HG02588 (cell line): ENCODE measurements at regions not wholly inside any gene's neighbourhood (a gene's known extent, or its start where the extent isn't known, plus 50 kb on each side); places are given as distances from the start of the nearest gene placed in this dataset.

Source experiments
- ATAC-seq: cut with Tn5 transposase; IDR thresholded peaks from one replicate; pipeline ENCODE4 v1.9.1; 2021; ENCODE audit warnings: mild to moderate bottlenecking, moderate library complexity; ENCODE audit not compliant: unreplicated experiment

- ATAC-seq = no peak
Measured at GRCh38 chr3:106789276-106789675, 588.0 kb upstream of the CCDC54 start.

- no peak for ATAC-seq
Measured at GRCh38 chr3:106792716-106793115, 584.5 kb upstream of the CCDC54 start.

DNA sequence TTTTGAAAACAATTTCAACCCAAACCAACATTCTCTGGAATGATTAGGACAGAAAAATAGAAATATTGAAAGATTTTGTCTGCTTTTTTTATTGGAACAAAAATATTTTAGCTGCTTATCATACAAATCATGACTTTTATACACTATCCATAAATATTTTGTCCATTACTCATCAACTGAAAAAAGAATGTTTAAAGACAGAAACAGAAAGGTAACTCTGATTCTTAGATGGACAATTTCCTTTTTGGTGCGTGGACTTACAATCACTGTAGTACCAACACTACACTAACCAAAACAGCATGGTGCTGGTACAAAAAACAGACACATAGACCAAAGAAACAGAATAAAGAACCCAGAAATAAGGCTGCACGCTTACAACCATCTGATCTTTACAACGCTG lies 582.8 kb upstream of the CCDC54 start:
- ATAC-seq = no peak

GRCh38 chr3:106795553-106795952 lies 581.7 kb upstream of the CCDC54 start:
- ATAC-seq = no peak

DNA sequence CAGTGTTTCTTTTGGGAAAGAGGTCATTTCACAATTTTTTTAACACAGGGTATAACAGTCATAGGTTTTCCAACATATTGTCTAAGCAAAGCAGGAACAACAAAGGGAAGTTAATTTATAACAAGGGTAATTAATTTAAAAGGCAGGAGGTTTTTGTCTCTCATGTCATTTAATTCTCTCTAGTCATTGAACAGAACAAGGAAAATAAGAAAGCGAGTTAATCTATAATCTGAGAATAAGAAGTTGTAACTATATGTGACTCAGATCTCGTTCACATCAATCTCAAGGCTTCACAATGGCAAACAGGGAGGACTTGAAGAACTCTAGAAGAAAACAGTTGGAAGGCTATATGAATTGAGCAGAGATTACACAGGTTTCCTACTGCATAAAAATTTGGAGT lies 579.8 kb upstream of the CCDC54 start:
- no peak for ATAC-seq

DNA sequence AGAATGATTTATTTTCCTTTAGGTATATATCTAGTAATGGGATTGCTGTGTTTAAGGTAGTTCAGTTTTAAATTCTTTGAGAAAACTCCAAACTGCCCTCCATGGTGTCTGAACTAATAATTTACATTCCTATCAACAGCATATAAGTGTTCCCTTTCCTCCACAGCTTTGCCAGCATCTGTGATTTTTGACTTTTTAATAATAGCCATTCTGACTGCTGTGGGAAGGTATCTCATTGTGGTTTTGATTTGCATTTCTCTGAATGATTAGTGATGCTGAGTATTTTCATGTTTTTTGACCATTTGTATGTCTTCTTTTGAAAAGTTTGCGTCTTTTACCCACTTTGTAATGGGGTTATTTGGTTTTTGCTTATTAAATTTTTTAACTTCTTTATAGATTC lies 571.6 kb upstream of the CCDC54 start:
- no peak for ATAC-seq

DNA sequence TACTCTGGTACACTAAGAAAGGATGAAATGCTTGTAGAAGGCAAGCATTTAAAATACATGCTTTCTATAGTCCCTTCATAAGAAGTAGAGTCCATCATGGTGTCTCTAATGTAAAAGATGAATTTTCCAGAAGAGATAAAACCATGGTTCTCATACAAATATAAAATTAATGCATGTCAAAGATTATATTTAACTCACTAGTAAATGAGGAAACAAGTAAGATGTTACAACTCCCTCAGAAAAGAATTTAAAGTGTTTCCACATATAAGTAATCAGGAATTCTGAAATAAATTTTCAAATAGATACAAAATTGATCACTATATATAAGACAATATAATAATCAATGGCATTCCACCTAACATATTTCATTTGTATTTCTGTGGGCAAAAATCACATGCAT lies 570.3 kb upstream of the CCDC54 start:
- ATAC-seq = no peak

DNA sequence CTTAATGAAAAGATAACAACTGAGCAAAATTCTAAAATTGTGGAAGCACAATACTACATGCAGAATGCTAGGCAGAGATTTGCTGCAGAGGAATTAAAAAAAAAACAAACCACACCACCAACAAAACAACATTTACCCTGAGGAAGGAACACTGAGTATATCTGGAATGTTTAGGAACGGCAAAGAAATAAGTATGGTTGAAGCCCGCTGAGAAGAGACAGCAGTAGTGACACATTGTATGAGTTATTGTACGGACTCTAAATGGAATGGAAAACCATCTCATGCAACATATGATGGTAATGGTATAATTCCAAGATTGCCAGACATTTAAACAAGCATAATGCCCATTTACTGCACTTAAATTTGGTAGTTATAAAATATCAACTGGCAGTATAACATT lies 568.2 kb upstream of the CCDC54 start:
- no peak for ATAC-seq

DNA sequence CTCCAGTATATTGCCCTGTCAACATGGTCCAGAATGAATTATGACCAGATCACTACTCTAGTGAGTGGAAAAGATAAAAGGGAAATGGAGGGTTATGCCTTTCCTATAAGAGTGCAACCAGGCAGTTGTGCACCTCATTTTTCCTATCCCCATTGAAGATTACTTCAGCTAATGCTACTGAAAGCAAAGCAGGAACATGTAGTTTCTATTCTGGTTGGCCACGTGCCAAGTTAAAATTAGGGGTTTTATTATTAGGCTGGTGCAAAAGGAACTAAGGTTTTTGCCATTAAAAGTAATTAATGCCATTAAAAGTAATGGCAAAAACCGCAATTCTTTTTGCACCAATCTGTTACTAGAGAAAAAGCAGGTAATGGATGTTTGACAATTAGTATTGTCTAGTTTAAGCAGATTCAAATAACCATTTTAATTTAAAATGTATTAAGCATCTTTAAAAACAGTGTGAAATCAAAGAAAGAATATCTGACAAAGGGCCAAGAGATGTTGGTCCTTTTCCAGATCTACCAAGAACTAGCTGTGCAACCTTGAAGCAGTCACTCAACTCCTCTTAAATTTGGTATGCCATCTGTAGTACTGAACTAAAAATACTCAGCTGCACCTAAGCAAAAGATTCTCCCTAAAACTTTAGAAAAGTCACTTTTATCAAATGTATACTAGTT lies 567.5 kb upstream of the CCDC54 start:
- no peak for ATAC-seq

DNA sequence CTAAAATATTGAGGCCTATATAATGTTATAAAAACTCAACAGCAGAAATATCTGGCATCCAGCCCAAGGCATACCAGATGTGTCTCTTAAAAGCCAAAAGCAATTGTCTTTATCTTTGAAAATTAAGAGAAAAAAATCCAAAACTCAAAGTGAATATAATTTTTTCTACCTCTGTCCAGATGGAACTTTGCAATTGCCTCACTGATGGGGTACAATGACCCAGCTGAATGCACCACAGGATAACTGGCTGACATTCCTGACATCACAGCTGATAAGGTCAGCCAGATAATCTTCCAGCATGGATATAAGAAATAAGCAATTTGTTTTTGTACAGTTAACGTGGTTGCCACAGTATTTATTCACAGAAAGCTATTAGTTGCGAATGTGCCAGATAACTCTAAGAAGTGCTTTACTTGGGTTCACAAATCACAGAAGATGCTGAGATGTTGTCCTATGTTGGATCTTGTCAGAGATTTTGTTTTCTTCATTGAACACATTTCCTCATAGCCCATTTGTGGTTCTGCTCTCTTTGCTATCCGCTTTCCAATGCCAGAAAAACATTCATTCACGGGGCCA lies 566.9 kb upstream of the CCDC54 start:
- ATAC-seq = no peak

DNA sequence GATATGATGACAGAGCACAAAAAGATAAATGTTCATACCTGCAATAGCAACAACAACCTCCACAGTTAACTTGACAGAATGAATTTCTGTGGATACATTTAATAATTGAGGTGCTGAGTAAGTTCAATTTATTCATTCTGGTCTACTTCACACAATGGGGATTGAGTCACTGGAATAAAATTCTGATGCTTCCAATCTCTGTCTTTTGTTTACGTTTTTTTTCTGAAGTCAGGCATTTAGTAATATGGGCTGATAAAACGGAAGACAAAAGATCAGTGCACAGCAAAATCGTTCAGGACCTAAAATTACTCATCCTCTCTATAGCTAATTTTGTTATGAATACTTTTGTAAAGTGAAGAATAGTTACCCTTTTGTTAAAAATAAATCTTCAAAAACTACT lies 565.9 kb upstream of the CCDC54 start:
- no peak for ATAC-seq

- no peak for ATAC-seq
Measured at GRCh38 chr3:106813742-106814141, 563.5 kb upstream of the CCDC54 start.

DNA sequence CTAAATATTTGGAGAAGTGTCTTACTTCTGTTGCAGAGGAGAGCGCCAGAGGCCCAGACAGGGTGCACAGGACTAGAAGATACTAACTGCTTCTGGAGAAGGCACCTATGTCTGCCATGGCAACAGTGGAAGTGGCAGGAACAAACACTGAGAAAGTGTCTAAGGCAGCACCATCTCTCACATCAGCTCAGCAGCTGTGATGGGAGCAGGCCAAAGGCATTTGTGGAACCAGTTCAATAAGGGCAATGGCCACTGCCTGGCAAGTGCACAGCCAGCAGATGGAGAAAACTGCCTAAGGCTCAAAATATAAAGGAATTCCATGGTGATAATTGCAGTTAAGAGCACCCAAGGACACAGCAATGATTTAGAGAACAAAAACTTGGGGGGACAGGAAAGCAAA lies 563.0 kb upstream of the CCDC54 start:
- no peak for ATAC-seq

GRCh38 chr3:106816838-106817237 lies 560.4 kb upstream of the CCDC54 start:
- no peak for ATAC-seq

DNA sequence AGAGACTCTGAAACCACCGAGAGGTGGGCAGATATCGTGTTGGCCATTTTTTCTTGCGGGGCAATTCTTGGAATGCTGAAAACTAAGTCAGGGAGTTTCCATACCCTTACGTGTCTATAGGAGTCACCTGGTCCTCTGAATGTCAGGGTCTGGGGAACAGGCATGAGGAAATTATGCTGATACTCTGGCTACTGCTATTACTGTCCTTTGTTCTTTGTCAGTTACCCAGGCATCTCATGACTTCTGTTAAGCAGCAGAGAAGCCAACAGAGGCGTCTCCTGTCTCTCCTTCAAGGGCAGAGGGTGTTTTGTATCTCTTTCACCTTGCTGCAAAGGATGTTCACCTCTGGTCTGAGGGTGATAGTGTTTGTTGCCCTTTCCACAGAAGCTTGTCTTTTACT lies 559.5 kb upstream of the CCDC54 start:
- ATAC-seq = no peak

DNA sequence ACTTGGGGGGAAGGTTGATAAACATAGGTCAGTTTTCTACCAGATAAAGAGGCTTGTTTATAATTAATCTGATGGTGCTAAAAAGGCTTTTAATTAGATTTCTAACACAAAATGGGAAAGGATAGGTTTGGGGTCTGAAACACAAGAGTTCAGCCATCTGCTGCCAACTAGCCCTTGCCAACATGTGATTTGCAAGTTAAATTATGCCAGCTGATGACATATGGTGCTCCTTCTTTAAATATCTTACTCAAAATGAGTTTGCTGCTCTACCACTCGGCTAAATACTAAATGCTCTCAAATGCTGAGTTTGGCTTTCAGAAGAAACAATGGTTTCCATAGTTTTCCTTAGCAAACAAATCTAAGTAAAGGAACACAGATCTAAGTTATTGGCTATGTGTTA lies 557.8 kb upstream of the CCDC54 start:
- ATAC-seq = no peak

GRCh38 chr3:106820726-106821362 lies 556.4 kb upstream of the CCDC54 start:
- ATAC-seq = no peak

GRCh38 chr3:106821801-106822200 lies 555.4 kb upstream of the CCDC54 start:
- ATAC-seq = no peak

- ATAC-seq = no peak
Measured at GRCh38 chr3:106822204-106822603, 555.0 kb upstream of the CCDC54 start.

DNA sequence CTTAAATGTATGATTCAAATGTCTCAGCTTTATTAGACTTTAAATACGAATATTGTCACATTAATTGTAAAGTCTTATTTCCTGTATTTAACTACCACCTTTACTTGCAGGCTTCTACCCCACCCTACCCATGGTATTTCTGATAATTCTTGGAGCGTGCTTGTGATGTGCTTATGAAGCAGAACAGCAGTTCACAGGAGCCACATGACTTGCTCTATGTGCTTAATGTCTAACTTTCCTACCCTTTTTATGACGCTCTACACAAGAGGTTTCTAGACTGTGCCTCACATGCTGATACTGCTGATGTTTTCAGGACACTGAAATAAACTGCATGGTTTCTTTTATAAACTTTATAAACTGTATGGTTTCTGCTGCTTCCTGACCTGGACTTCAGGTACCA lies 553.5 kb upstream of the CCDC54 start:
- ATAC-seq = no peak

DNA sequence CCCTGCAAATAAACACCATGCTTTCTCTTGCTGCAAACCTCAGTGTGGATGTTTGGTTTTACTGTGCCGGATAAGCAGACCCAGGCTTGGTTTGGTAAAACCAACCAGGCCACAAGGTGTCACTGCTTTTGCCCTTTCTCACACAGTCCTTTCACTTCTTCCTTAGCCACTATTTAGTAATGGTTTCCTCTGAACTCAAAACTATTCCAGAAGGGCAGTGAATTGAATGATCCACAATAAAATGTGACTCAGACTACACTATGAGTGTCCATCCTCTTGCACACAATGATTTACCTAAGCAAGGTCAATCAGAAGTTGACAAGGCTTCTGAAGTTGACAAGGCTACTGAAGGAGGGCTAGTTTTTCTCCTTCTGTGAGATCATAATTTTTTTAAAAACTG lies 552.4 kb upstream of the CCDC54 start:
- no peak for ATAC-seq

- ATAC-seq = no peak
Measured at GRCh38 chr3:106825962-106826605, 551.2 kb upstream of the CCDC54 start.
